Neural progenitor cell (in vitro differentiated cells): ENCODE measurements at regions not wholly inside any gene's neighbourhood (a gene's known extent, or its start where the extent isn't known, plus 50 kb on each side); places are given as distances from the start of the nearest gene placed in this dataset.

Experiments
- DNase-seq: peaks from one replicate; pipeline ENCODE4 v3.0.0-alpha.2; 2016; ENCODE audit warnings: low spot score
- H2AFZ ChIP-seq: fragments of 200-600 bp; sonication (generic); replicated peaks from 2 replicates; pipeline ENCODE4 v1.6.1; 2016; ENCODE audit warnings: antibody characterized with exemption
- H3F3A ChIP-seq: fragments of 200-600 bp; sonication (generic); 2 replicates; pipeline ENCODE4 v1.6.1; 2016; ENCODE audit warnings: antibody characterized with exemption, low read depth
- H3K27ac ChIP-seq: fragments of 200-600 bp; sonication (generic); 2 replicates; pipeline ENCODE4 v1.5.1; 2016; ENCODE audit warnings: mild to moderate bottlenecking
- H3K27me3 ChIP-seq: fragments of 200-600 bp; sonication (generic); 2 replicates; pipeline ENCODE4 v1.6.1; 2016; ENCODE audit warnings: mild to moderate bottlenecking, moderate library complexity
- H3K36me3 ChIP-seq: fragments of 200-600 bp; sonication (generic); 2 replicates; pipeline ENCODE4 v1.5.1; 2016
- H3K4me1 ChIP-seq: fragments of 200-600 bp; sonication (generic); 2 replicates; pipeline ENCODE4 v1.6.1; 2016; ENCODE audit warnings: mixed run types
- H3K4me2 ChIP-seq: fragments of 200-600 bp; sonication (generic); 2 replicates; pipeline ENCODE4 v1.6.1; 2016
- H3K4me3 ChIP-seq: fragments of 200-600 bp; sonication (generic); 2 replicates; pipeline ENCODE4 v1.5.1; 2016
- H3K79me2 ChIP-seq: fragments of 200-600 bp; sonication (generic); 2 replicates; pipeline ENCODE4 v1.6.1; 2016; ENCODE audit warnings: low read depth
- H3K9ac ChIP-seq: fragments of 200-600 bp; sonication (generic); 2 replicates; pipeline ENCODE4 v1.6.1; 2016
- H3K9me3 ChIP-seq: fragments of 200-600 bp; sonication (generic); 2 replicates; pipeline ENCODE4 v1.5.1; 2016; ENCODE audit warnings: low read depth
- H4K20me1 ChIP-seq: fragments of 200-600 bp; sonication (generic); 2 replicates; pipeline ENCODE4 v1.6.1; 2016; ENCODE audit warnings: low read depth
- H3K27ac Mint-ChIP-seq: 3 replicates; pipeline ENCODE4 v1.8.0; 2021; ENCODE audit warnings: mixed read lengths
- H3K27me3 Mint-ChIP-seq: 2 replicates; pipeline ENCODE4 v1.8.0; 2022; ENCODE audit warnings: low read depth, mild to moderate bottlenecking, inconsistent platforms, moderate library complexity, mixed read lengths; ENCODE audit not compliant: insufficient read depth
- H3K36me3 Mint-ChIP-seq: 3 replicates; pipeline ENCODE4 v1.8.0; 2021; ENCODE audit warnings: mixed read lengths
- H3K4me1 Mint-ChIP-seq: 3 replicates; pipeline ENCODE4 v1.8.0; 2021; ENCODE audit warnings: mixed read lengths
- H3K4me3 Mint-ChIP-seq: 3 replicates; pipeline ENCODE4 v1.8.0; 2021; ENCODE audit warnings: mild to moderate bottlenecking, moderate library complexity, mixed read lengths
- H3K9me3 Mint-ChIP-seq: 3 replicates; pipeline ENCODE4 v1.8.0; 2020; ENCODE audit warnings: mixed read lengths
- EZH2 ChIP-seq: fragments of 200-600 bp; sonication (generic); IDR thresholded peaks from 2 replicates; pipeline ENCODE4 v1.6.1; 2017; ENCODE audit warnings: antibody characterized with exemption, mild to moderate bottlenecking, moderate library complexity
- EZH2phosphoT487 ChIP-seq: fragments of 200-600 bp; sonication (generic); IDR thresholded peaks from 2 replicates; pipeline ENCODE4 v1.6.1; 2017; ENCODE audit warnings: antibody characterized with exemption
- TF ChIP-seq, protein P1 (sequence below): fragments of 200-600 bp; sonication (generic); IDR thresholded peaks from 2 replicates; pipeline ENCODE4 v1.5.1; 2017; ENCODE audit warnings: antibody characterized with exemption, mild to moderate bottlenecking

- H2AFZ ChIP-seq: no peak overlapping the region
- TF ChIP-seq, protein P1, sequence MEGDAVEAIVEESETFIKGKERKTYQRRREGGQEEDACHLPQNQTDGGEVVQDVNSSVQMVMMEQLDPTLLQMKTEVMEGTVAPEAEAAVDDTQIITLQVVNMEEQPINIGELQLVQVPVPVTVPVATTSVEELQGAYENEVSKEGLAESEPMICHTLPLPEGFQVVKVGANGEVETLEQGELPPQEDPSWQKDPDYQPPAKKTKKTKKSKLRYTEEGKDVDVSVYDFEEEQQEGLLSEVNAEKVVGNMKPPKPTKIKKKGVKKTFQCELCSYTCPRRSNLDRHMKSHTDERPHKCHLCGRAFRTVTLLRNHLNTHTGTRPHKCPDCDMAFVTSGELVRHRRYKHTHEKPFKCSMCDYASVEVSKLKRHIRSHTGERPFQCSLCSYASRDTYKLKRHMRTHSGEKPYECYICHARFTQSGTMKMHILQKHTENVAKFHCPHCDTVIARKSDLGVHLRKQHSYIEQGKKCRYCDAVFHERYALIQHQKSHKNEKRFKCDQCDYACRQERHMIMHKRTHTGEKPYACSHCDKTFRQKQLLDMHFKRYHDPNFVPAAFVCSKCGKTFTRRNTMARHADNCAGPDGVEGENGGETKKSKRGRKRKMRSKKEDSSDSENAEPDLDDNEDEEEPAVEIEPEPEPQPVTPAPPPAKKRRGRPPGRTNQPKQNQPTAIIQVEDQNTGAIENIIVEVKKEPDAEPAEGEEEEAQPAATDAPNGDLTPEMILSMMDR: no peak
- TF ChIP-seq EZH2: no peak
- TF ChIP-seq EZH2phosphoT487: no peak
- H4K20me1 ChIP-seq: no peaks in the 10 kb centered on the region
- Mint-ChIP-seq H3K4me3 (no peak overlapping the region), H3K36me3 (no peaks in the 10 kb centered on the region), H3K27me3 (no peaks in the 10 kb centered on the region), H3K4me1 (peaks cover 24% of the 10 kb centered on the region), H3K9me3 (peaks cover 8% of the 10 kb centered on the region), H3K27ac (no peak overlapping the region)
- peaks cover 8% of the 10 kb centered on the region for H3F3A ChIP-seq
- peaks cover 41% of the 10 kb centered on the region for H3K4me1 ChIP-seq
- H3K4me3 ChIP-seq: no peak overlapping the region
- H3K79me2 ChIP-seq: no peaks in the 10 kb centered on the region
- H3K9ac ChIP-seq: no peak overlapping the region
- H3K9me3 ChIP-seq: no peaks in the 10 kb centered on the region
- no peaks in the 10 kb centered on the region for H3K36me3 ChIP-seq
- H3K4me2 ChIP-seq: peak overlapping the region; percentile 61
- H3K27ac ChIP-seq: no peak overlapping the region
- no peaks in the 10 kb centered on the region for H3K27me3 ChIP-seq
- DNase-seq: no peak
Measured at GRCh38 chr5:96288166-96288844, 144.7 kb downstream of the PCSK1 start.

- H3K4me1 Mint-ChIP-seq: peaks cover 24% of the 10 kb centered on the region
- Histone ChIP-seq H3F3A (peaks cover 8% of the 10 kb centered on the region), H3K27ac (no peak overlapping the region), H2AFZ (no peak overlapping the region), H4K20me1 (no peaks in the 10 kb centered on the region), H3K9ac (no peak overlapping the region), H3K36me3 (no peaks in the 10 kb centered on the region), H3K4me3 (no peak overlapping the region), H3K9me3 (no peaks in the 10 kb centered on the region), H3K27me3 (no peaks in the 10 kb centered on the region), H3K4me1 (peaks cover 41% of the 10 kb centered on the region), H3K79me2 (no peaks in the 10 kb centered on the region), H3K4me2 (peak overlapping the region; percentile 61)
- H3K4me3 Mint-ChIP-seq: no peak overlapping the region
- peaks cover 2% of the 10 kb centered on the region for H3K36me3 Mint-ChIP-seq
- TF ChIP-seq EZH2phosphoT487 (no peak), EZH2 (no peak)
- TF ChIP-seq, protein P1: no peak
- no peaks in the 10 kb centered on the region for H3K27me3 Mint-ChIP-seq
- peak overlapping the region; percentile 16 for H3K27ac Mint-ChIP-seq
- H3K9me3 Mint-ChIP-seq: peaks cover 10% of the 10 kb centered on the region
- peak; percentile 39 for DNase-seq
Measured at GRCh38 chr5:96287136-96287535, 145.9 kb downstream of the PCSK1 start.

DNA sequence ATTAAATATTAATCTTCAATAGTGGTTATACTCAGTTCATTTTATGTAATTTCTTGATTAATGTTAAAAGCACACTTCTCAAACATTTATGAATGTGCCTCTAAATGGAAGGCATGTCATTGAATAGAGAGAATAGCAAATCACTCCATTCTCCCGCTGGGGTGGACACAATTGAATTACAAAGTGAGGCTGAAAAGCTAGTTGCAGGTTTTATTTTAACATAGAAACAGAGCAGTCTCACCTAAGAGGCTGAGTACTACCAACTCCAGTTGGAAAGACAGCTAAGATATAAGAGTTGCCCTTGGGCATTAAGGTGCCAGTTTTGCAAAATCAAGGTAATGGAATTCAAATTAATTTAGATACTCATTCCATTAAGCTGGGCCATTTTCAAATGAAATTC lies 147.2 kb downstream of the PCSK1 start:
- Histone ChIP-seq H4K20me1 (no peaks in the 10 kb centered on the region), H3K4me3 (no peak overlapping the region), H3F3A (peaks cover 8% of the 10 kb centered on the region), H3K9me3 (no peaks in the 10 kb centered on the region), H3K27ac (no peak overlapping the region), H3K36me3 (no peaks in the 10 kb centered on the region), H3K79me2 (no peaks in the 10 kb centered on the region), H3K4me1 (peaks cover 41% of the 10 kb centered on the region), H3K27me3 (no peaks in the 10 kb centered on the region), H2AFZ (no peak overlapping the region), H3K9ac (no peak overlapping the region), H3K4me2 (peak overlapping the region; percentile 61)
- H3K36me3 Mint-ChIP-seq: peaks cover 2% of the 10 kb centered on the region
- no peak overlapping the region for H3K4me3 Mint-ChIP-seq
- H3K9me3 Mint-ChIP-seq: peaks cover 16% of the 10 kb centered on the region
- H3K27me3 Mint-ChIP-seq: no peaks in the 10 kb centered on the region
- peaks cover 24% of the 10 kb centered on the region for H3K4me1 Mint-ChIP-seq
- TF ChIP-seq EZH2phosphoT487 (no peak), EZH2 (no peak)
- TF ChIP-seq, protein P1: no peak
- no peak overlapping the region for H3K27ac Mint-ChIP-seq
- peak; percentile 21 for DNase-seq
